Right renal cortex interstitium (tissue), 3 donors: ENCODE measurements at regions not wholly inside any gene's neighbourhood (a gene's known extent, or its start where the extent isn't known, plus 50 kb on each side); places are given as distances from the start of the nearest gene placed in this dataset.

Experiments used
- DNase-seq, 3 donors: peaks; one replicate each; pipeline ENCODE4 v3.0.0-alpha.2; 2013; ENCODE audit warnings: low read depth in 3 of 3, low spot score in 2 of 3

DNA sequence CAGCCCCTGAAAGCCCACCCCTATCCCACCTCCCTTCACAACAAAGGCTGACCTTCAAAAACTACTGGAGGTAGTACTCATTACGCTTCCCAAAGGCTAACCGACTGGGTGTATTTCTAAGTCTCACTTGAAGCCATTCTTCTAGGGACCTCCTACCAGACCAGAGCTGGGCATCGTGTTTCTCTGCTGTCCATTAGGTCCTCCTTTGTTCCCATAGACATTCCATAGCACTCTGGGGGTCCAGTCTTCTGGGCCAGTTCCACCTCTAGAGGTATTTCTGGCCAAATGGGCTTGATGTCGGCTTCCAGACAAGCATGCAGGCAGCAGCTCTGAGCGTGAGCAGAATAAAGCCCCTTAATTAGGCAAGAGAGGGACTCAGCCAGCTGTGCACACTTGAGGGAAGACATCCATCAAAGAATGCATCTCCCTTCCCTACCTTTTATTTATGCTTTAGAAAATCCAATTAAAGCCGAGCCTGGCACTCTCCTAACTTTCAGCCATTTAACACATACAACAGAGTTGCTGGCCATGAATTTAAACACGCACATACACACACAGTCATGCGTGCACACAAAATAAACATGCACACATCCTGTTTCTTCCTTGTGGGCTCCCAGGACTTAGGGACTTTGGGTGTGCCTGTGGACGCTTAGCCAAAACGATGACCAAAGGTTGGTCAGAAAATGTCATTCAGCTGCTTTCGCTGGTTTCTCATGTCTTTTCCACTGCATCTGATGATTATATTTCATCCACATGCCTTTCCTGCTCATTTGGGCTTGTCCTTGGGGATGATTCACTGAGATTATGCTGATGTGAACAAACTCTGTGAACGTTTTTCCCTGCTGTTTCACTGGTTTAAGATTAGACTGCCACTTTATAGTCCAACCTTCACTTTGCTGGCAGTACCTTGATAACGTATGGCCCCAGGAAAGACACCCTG lies 362.0 kb upstream of the NFE2L3 start:
- DNase-seq, result no peak

DNA sequence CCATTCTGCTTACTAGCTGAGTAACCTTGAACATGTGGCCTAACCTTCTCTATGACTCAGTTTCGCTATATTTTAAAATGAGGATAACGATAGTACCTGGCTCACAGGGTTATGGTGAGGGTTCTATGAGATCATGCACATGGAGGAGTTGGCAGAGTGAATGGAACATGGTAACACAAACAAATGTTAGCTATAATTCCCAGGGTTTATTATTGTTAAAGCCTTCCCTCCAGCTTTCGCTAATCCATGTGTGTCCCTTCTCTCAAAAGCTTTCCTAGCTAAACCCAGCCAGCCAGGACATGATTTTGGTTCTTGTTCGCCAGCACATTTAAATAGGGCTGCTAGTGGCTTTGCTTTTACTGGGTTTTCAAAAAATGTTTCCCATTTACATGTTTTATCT lies 361.0 kb upstream of the NFE2L3 start:
- no peak for DNase-seq

DNA sequence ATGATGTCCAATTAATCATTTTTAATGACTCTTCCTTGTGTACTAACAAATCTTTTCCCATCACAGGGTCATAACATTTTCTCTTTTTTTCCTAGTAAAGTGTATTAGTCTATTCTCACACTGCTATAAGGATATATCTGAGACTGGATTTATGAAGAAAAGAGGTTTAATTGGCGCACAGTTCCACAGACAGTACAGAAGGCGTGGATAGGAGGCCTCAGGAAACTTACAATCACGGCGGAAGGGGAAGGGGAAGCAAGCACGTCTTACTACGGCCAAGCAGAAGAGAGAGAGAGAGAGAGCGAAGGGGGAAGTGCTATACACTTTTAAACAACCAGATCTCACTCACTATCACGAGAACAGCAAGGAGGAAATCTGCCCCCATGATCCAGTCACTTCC lies 359.4 kb upstream of the NFE2L3 start:
- no peak for DNase-seq

DNA sequence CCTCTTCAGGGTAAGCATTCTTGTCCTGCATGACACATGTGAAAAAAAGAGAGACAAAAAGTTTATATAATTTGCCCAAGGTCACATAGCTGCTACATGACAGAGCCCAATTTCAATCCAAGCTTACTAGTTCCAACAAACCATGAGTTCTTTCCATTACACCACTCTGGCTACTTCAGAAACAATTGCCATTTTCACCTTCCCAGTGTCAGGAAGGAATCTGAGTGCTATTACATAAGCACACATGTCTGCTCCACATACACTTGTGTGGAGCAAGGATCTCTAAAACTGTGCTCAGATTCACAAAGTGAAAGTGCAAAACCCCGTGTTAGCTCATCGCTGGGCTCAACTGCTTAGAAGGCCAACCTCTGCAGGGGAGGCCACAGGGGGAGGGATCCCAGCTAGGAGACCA lies 356.2 kb upstream of the NFE2L3 start:
- DNase-seq, result no peak

DNA sequence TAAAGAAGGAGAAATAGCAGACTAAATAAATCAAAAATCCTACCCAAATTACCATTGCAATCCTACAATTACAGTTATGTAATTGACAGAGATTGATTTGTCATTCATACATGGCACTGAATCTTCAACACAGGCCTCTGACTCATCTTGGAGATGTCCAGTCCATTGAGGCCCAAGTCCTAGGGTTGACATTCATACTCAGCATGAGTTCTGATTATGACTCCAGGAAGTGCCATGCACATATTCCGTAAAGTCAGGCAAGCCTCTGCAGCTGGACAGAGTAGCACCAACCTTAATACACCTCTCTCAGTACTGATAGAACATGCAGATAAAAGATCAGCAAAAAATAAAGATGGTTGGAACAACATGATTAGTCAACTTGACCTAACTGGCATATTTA lies 353.7 kb upstream of the NFE2L3 start:
- DNase-seq, result no peak

DNA sequence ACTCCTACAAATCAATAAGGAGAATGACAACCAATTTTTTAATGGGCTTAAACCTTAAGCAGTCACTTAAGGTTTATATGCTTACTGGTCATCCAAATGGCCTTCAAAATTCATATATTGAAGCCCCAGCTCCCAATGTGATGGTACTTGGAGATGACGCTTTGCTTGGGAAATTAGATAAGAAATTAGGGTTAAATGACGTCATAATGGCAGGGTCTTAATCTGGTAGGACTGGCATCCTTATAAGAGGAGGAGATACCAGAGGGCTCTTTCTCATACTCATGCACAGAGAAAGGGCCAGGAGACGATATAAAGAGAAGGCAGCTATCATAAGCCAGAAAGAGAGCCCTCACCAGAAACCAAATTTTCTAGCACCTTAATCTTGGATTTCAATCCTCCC lies 350.8 kb upstream of the NFE2L3 start:
- DNase-seq, result no peak

DNA sequence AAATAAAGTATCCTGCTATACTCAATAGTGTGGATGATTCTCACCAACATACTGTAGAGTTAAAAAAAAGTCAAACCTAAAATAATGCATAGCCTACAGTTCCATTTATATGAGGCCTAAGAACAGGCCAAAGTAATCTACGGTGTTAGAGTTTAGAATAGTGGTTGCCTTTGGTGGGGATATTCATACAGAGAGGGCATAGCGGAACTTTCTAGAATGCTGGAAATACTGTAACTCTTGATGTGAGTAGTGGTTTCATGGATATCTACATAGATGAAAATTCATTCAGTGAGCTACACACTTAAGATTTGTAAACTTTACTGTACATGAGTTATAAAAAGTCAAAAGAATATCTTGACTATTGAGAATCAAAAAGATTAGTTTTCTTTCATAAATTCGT lies 349.9 kb upstream of the NFE2L3 start:
- no peak for DNase-seq

DNA sequence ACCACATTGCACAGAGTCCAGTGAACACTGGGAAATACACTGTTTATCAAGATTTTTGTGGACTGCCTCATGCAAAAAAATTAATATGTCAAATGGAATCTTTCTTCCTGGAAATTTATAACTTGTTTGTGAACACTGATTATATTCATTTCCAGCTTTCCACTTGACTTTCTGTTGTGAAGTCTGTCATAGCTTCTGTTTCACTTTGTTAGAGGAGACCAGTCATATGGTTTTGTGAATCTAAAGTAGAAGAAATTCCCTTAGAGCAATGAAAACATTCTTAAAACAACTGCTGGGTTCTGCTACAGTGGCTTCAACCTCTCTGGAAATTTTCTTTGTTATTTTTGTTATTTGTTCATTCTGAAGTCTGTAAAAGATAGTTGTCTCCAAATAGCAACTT lies 349.5 kb upstream of the NFE2L3 start:
- DNase-seq, result no peak

DNA sequence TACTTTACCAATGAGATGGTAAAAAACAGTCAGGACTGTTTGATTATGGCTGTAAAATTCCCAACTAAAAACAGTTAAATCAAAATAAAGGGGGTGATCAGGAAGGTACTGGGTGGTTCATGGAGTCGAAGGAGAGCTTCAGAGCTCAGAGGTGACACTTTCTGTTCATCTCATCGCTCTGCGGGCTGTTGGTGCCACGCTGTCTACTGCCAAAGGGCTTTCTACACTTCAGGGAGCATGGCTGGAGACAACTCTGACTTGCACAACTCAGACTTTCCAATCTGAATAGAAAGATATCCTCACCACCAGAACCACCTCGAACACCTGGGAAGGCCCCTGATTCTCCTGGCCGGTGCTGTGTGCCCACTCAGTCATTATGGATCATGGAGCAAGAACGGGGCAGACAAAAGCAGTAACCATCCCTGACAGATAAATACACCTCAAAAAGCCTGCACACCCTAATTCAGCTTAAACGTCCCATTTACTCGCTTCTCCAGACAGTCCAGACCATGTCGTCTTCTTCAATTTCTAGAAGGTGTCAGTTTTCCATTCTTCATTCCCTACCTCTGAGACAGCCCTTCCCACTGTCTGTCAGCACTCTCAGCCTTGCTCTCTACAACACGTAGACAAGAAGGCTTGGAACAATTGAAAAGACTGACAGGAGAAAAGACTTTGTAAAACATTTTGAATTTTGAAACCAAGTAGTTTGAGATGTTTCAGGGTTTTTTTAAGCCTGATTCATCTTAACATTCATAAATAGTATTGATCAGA lies 348.7 kb upstream of the NFE2L3 start:
- DNase-seq, result no peak

DNA sequence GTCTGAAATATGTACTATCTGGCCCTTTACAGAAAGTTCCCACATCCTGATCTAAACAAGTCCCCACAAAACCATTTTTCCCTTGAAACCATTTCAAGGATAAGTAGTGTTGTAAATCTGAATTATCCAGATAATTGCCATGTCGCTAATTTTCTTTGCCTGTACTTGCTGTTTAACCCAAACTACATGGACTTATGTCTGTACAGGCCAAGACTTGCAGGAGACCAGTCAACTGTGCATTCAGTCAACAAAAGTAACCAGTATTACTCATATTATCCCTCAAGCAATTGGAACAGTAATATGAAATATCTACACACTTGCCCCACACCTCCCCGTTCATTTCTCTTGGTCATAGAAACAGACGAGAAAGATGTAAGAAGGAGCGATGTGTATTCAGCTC lies 347.8 kb upstream of the NFE2L3 start:
- no peak for DNase-seq

DNA sequence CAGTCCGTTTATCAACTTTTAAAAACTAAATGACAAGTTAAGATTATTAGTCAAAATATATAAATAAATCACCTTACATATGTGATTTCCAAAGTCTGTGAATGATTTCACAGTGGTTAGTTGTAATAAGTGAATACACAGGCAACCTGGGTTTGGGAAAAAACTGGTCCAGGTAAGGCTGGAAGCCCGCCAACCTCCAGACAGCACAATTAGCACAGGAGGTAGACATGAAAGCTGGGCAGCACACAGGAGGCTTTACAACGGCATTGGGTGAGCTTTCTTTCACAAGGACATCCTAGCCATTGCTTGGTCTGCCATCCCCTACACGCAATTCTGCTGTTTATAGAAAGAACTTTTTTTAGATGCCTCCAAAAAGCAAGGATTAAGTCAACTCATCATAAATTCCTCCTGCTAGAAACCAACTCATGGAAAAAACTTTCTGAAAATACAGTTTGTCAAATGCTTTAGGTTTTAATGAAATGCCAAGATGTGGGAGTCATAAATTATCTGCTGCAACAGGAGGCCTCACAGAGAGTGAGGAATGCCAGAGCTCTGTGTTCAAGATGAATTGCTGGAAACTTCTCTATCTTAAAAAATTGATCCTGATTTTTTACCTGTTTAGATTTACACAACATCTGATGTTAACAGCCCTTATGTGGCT lies 346.8 kb upstream of the NFE2L3 start:
- no peak for DNase-seq

DNA sequence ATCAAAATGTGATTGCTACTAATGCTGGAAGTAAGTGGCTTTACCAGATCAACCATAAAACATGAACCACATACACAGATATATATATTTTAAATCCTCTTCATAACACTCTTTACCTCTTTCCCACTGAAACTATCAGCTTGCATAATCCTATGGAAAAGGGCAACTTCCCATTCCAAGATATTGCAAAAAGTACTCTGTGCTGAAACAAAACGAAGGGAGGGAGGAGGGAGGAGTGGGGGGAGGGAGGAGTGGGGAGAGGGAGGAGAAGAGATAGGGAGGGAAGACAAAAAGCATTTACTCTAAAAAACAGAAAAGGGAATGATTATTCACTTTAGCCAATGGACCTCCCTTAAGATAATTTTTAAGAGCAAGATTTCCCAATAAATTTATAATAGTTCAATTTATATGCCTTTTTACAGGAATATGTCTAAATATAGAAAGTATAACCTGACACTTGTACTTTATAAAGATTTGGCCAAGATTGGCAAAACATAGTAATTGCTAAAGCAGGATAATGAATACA lies 344.8 kb upstream of the NFE2L3 start:
- DNase-seq, result no peak

DNA sequence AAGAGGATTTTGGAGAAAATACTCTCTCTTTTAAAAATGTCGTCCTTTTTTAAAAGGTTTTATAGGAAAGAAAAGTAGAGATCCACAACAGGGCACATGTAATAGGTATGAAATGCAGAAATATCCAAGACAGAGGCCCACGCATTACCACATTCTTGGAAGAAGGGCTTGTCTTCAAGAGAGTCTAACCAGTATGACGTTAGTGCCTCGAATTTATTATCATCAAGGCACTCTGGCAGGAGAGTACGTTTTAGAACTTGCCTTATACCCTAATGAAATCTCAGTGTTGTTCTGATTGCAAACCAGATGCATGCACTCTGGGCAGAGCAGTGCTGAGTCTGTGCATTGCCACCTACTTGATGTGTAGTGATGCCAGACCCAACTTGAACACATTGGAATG lies 342.6 kb upstream of the NFE2L3 start:
- no peak for DNase-seq

DNA sequence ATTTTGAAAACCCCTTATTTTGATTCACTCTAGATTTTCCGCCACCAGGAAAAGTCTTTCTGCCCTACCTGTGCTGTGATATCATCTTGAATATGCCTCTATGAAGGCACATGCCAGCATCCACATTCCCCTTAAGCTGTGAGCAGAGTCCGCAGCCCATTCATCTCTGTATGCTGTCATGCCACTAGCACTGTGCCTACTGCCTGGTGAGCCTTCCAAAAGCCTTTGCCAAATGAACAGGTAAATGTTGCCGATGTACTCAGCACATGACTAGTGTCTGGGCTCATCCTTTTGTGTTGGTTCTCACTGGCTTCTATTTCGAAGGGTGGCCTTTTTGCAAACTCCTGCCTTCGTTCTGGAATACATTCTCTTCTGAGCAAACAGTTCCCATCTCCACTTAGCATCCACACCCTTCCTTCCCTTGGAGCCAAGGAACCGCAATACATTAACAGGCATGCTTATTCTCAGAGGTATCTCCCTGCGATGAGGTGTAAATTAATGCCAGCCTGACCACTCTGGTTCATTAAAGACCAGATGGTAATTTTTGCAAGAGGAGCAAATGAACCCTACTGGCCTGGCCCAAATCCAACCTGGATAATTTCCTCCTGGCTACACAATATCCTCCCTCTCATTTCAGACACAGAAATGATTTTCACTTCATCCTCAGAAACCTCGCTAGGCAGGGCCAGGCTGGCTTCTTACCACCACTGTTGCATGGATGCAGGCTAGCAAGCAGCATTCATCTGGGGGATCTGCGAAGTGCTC lies 339.7 kb upstream of the NFE2L3 start:
- DNase-seq, result no peak

DNA sequence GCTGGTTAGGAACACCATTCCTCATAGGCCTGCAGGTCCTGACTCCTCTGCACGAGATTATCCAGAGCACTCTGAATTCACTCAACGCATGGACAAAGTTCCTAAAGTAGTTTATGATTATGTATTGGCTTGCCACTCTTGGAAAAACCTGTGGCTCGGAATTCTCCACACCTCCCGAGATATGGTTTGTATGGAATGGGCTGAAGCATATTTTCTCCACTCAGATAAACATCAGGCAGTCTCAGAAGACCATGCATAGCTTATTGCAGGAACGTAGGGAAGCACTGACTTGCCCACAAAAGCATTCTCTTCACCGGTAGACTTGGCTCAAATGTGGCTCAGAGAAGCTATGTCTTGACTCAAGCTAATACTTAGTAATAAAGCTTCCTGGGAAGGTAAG lies 338.6 kb upstream of the NFE2L3 start:
- no peak for DNase-seq

DNA sequence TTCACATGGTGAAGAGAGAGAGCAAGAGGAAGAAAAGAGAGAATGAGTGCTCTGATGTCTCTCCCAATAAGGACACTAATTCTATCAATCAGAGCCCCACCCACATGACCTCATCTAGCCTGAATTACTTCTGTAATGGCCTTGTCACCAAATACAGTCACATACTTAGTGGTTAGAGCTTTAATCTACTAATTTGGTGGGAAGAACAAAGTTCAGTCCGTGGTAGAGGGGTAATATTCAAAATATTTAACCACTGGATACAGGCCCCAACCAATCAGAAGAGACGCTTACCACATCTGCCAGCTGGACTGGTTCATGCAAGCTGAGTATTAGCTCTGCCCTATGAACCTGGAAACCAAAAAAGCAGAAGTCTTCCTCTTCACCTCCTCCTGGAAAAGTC lies 336.3 kb upstream of the NFE2L3 start:
- no peak for DNase-seq

DNA sequence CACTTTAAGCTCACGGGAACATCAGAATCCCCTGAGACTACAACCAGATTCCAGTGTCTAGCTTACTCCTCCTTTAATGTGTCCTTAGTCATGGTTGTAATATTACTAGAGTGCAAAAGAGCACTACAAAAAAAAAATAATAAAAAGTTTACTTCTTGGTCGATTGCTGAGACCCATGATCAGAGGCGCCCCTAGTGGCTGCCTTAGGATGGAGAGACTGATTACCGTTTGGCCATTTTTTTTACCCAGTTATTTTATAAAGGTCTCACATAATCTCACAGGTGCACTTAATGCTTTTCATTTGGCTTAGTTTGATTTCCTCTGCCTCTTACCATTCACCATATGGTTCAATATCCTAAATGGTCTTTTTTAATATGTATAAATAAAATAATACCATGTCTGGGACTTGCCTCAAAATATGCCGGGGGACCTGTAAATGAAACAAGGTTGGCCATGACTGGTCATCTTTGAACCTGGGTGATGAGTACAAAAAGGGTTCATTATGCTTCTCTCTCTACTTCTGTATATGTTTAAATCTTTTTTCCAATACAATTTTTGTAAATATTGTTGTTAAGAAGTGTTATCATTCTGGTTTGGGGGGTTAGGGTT lies 331.5 kb upstream of the NFE2L3 start:
- DNase-seq, result no peak

DNA sequence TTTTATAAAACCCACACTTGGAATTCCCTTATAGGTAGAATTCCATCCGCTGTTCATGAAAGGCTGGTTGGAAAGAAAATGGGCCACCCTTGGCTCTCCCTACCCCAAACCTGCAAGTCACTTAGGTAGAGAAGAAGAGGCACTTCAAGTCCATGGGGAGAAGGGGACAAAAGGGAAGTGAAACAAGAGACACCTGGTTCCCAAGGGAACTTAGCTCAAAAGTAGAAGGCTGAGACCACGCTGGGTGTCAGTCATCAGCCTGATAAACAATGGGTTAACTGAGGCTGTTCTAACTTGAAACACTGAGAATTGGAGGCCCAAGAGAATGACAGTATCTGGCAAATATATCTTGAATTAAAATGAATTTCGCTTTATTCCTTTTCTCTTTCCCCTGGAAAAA lies 330.8 kb upstream of the NFE2L3 start:
- DNase-seq, result no peak

DNA sequence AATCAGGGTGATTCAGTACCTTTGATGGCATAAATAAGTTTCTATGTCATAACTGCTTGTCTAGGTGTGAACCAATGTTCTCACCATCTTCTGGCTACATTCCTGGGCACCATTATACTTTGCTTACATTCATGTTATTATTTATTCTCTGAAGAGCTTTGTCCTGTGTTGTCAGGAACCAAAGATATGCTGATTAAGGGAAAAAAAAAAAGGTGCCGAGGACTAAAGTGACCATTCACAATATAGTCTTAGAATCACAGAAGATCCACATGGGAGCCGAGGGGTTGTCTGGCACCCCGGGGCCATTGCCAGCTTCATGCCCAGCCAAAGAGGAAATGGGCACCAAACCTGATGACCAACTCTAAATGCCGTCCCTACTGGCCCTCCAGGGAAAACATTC lies 329.2 kb upstream of the NFE2L3 start:
- DNase-seq, result no peak

DNA sequence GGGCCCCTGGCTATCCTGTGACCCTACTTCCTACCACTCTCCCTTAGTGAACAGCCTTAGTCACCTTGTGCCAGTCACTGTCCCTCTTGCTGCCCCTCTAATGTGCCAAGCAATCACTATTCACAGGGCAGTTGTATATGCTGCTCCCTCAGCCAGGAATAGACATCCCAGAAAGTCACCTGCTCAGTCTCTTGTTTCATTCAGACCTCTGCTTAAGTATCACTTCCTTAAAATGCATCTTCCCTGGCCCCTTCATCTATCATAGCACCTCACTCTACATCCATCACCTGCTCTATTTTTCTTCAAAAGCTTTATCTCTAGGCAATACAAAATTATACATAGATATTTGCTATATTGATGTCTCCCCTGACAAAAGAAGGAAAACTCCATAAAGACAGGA lies 328.4 kb upstream of the NFE2L3 start:
- no peak for DNase-seq
